Fibroblast of skin of left biceps (primary cell): ENCODE measurements at regions not wholly inside any gene's neighbourhood (a gene's known extent, or its start where the extent isn't known, plus 50 kb on each side); places are given as distances from the start of the nearest gene placed in this dataset.
"Not testable (repeated sequence)": the region's sequence is repeated elsewhere in the genome, so short reads cannot be mapped to it uniquely, and the experiment has no call there.

Experiments
- DNase-seq, 2 experiments: peaks; one replicate each; pipeline ENCODE4 v3.0.0-alpha.2; 2013; ENCODE audit warnings: low read depth in 2 of 2

GRCh38 chr2:102871707-102872106 is 109.9 kb downstream of the TMEM182 start:
- DNase-seq = no peak

GRCh38 chr2:102872388-102872787 is 110.6 kb downstream of the TMEM182 start:
- DNase-seq = no peak

- not testable (repeated sequence) for DNase-seq
Observed at GRCh38 chr2:102879513-102879912, 117.7 kb downstream of the TMEM182 start.

GRCh38 chr2:102880731-102881130 is 118.9 kb downstream of the TMEM182 start:
- DNase-seq = no peak

- no peak for DNase-seq
Observed at GRCh38 chr2:102886216-102886893, 124.5 kb downstream of the TMEM182 start.

GRCh38 chr2:102888514-102888913 is 126.7 kb downstream of the TMEM182 start:
- no peak for DNase-seq

- DNase-seq = no peak
Observed at GRCh38 chr2:102891296-102891695, 129.5 kb downstream of the TMEM182 start.

- DNase-seq = no peak
Observed at GRCh38 chr2:102892698-102893310, 131.0 kb downstream of the TMEM182 start.

- no peak for DNase-seq
Observed at GRCh38 chr2:102893870-102894269, 132.0 kb downstream of the TMEM182 start.

- no peak for DNase-seq
Observed at GRCh38 chr2:102895376-102895775, 133.5 kb downstream of the TMEM182 start.

- DNase-seq = not testable (repeated sequence)
Observed at GRCh38 chr2:102909240-102909639, 147.4 kb downstream of the TMEM182 start.

- no peak for DNase-seq
Observed at GRCh38 chr2:102910724-102911123, 148.9 kb downstream of the TMEM182 start.

- DNase-seq = peak; percentile 18 to 25
Observed at GRCh38 chr2:102915128-102915527, 153.3 kb downstream of the TMEM182 start.

- DNase-seq = no peak
Observed at GRCh38 chr2:102922321-102922720, 160.5 kb downstream of the TMEM182 start.

GRCh38 chr2:102925003-102925402 is 163.2 kb downstream of the TMEM182 start:
- DNase-seq = no peak

- DNase-seq = no peak
Observed at GRCh38 chr2:102927854-102928267, 166.0 kb downstream of the TMEM182 start.

- DNase-seq = no peak
Observed at GRCh38 chr2:102929721-102930120, 167.9 kb downstream of the TMEM182 start.

- DNase-seq = no peak
Observed at GRCh38 chr2:102932501-102932900, 170.7 kb downstream of the TMEM182 start.

GRCh38 chr2:102939207-102939606 is 177.4 kb downstream of the TMEM182 start:
- no peak for DNase-seq

- no peak for DNase-seq
Observed at GRCh38 chr2:102940684-102941083, 178.9 kb downstream of the TMEM182 start.

- DNase-seq = no peak
Observed at GRCh38 chr2:102942107-102942506, 180.3 kb downstream of the TMEM182 start.

- DNase-seq = no peak
Observed at GRCh38 chr2:102943251-102943650, 181.4 kb downstream of the TMEM182 start.

GRCh38 chr2:102950371-102950946 is 188.6 kb downstream of the TMEM182 start:
- DNase-seq = no peak
